ENCODE measurements at regions not wholly inside any gene's neighbourhood (a gene's known extent, or its start where the extent isn't known, plus 50 kb on each side); places are given as distances from the start of the nearest gene placed in this dataset.

GRCh38 chr6:148090326-148090725, 252.3 kb upstream of the SASH1 start:
- no peak for TF ChIP-seq USF1 (IDR thresholded peaks at IDR 0.05)
- no peak for TF ChIP-seq MAX (IDR thresholded peaks at IDR 0.05)
- TF ChIP-seq CEBPB (IDR thresholded peaks at IDR 0.05) = no peak
- no peak for TF ChIP-seq NFIC (IDR thresholded peaks at IDR 0.05)
- no peak for TF ChIP-seq YY1 (IDR thresholded peaks at IDR 0.05; ENCODE audit: low read depth)
- no peak for TF ChIP-seq EGR1 (IDR thresholded peaks at IDR 0.05)
- TF ChIP-seq TCF12 (IDR thresholded peaks at IDR 0.05; ENCODE audit: low read depth) = no peak
- no peak for TF ChIP-seq CREB1 (IDR thresholded peaks at IDR 0.05; ENCODE audit: low read depth)
- no peak for TF ChIP-seq TEAD4 (IDR thresholded peaks at IDR 0.05)
- no peak for TF ChIP-seq REST (IDR thresholded peaks at IDR 0.05; ENCODE audit: low read depth)
- no peak for TF ChIP-seq FOXM1 (IDR thresholded peaks at IDR 0.05; ENCODE audit: borderline replicate concordance, low read depth)
- no peak for TF ChIP-seq EP300 (IDR thresholded peaks at IDR 0.05; ENCODE audit: borderline replicate concordance)
- TF ChIP-seq ZBTB7A (IDR thresholded peaks at IDR 0.05; ENCODE audit: low read depth) = no peak
- TF ChIP-seq RAD21 (IDR thresholded peaks at IDR 0.05; ENCODE audit: low read depth) = no peak
- TF ChIP-seq TAF1 (IDR thresholded peaks at IDR 0.05; ENCODE audit: low read depth) = no peak

- TF ChIP-seq EP300 (IDR thresholded peaks at IDR 0.05; ENCODE audit: borderline replicate concordance) = no peak
- TF ChIP-seq TEAD4 (IDR thresholded peaks at IDR 0.05) = no peak
- TF ChIP-seq ZBTB7A (IDR thresholded peaks at IDR 0.05; ENCODE audit: low read depth) = no peak
- TF ChIP-seq EGR1 (IDR thresholded peaks at IDR 0.05) = no peak
- TF ChIP-seq MAX (IDR thresholded peaks at IDR 0.05) = no peak
- no peak for TF ChIP-seq TAF1 (IDR thresholded peaks at IDR 0.05; ENCODE audit: low read depth)
- TF ChIP-seq USF1 (IDR thresholded peaks at IDR 0.05) = no peak
- TF ChIP-seq NFIC (IDR thresholded peaks at IDR 0.05) = no peak
- TF ChIP-seq YY1 (IDR thresholded peaks at IDR 0.05; ENCODE audit: low read depth) = no peak
- no peak for TF ChIP-seq RAD21 (IDR thresholded peaks at IDR 0.05; ENCODE audit: low read depth)
- no peak for TF ChIP-seq CEBPB (IDR thresholded peaks at IDR 0.05)
- no peak for TF ChIP-seq FOXM1 (IDR thresholded peaks at IDR 0.05; ENCODE audit: borderline replicate concordance, low read depth)
- no peak for TF ChIP-seq TCF12 (IDR thresholded peaks at IDR 0.05; ENCODE audit: low read depth)
- TF ChIP-seq REST (IDR thresholded peaks at IDR 0.05; ENCODE audit: low read depth) = no peak
- no peak for TF ChIP-seq CREB1 (IDR thresholded peaks at IDR 0.05; ENCODE audit: low read depth)
Observed at GRCh38 chr6:148091394-148091793, 251.2 kb upstream of the SASH1 start.

GRCh38 chr6:148103436-148103835, 239.2 kb upstream of the SASH1 start:
- TF ChIP-seq FOXM1 (IDR thresholded peaks at IDR 0.05; ENCODE audit: borderline replicate concordance, low read depth) (no peak), RAD21 (IDR thresholded peaks at IDR 0.05; ENCODE audit: low read depth) (no peak), ZBTB7A (IDR thresholded peaks at IDR 0.05; ENCODE audit: low read depth) (no peak), TAF1 (IDR thresholded peaks at IDR 0.05; ENCODE audit: low read depth) (no peak), EP300 (IDR thresholded peaks at IDR 0.05; ENCODE audit: borderline replicate concordance) (no peak), CEBPB (IDR thresholded peaks at IDR 0.05) (no peak), YY1 (IDR thresholded peaks at IDR 0.05; ENCODE audit: low read depth) (no peak), TCF12 (IDR thresholded peaks at IDR 0.05; ENCODE audit: low read depth) (no peak), TEAD4 (IDR thresholded peaks at IDR 0.05) (no peak)

GRCh38 chr6:148104131-148104530, 238.5 kb upstream of the SASH1 start:
- TF ChIP-seq FOXM1 (IDR thresholded peaks at IDR 0.05; ENCODE audit: borderline replicate concordance, low read depth) (no peak), RAD21 (IDR thresholded peaks at IDR 0.05; ENCODE audit: low read depth) (no peak), CEBPB (IDR thresholded peaks at IDR 0.05) (no peak), USF1 (IDR thresholded peaks at IDR 0.05) (no peak), TEAD4 (IDR thresholded peaks at IDR 0.05) (no peak), EGR1 (IDR thresholded peaks at IDR 0.05) (no peak), MAX (IDR thresholded peaks at IDR 0.05) (no peak), CREB1 (IDR thresholded peaks at IDR 0.05; ENCODE audit: low read depth) (no peak), TCF12 (IDR thresholded peaks at IDR 0.05; ENCODE audit: low read depth) (no peak), YY1 (IDR thresholded peaks at IDR 0.05; ENCODE audit: low read depth) (no peak), REST (IDR thresholded peaks at IDR 0.05; ENCODE audit: low read depth) (no peak)

All from Ishikawa (cell line).